ENCODE measurements at regions not wholly inside any gene's neighbourhood (a gene's known extent, or its start where the extent isn't known, plus 50 kb on each side); places are given as distances from the start of the nearest gene placed in this dataset.

DNA sequence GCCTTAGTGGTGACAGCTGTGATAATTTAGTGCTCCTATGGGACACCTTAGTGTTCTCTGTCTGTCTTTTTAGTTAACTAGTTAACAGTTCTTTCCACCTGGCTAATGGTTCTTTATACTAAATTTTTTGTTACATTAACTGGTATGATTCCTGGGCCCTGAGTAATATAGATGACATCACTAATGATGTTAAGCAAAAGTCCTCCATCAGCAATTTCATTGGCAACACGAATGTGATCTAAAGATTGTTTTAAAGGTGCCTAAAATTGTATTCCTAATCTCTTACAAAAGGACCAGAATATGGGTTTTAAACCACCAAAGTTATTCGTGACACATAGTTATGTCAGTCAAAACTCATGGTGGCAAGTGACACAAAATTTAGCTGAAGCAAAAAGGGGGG lies 235.3 kb downstream of the TENT4A start:
- CTCF ChIA-PET (ENCODE audit: partially characterized antibody), result no interaction called here
- no peak overlapping the region for H2BK5ac ChIP-seq (ENCODE audit: low read depth, low read length)
- POLR2A ChIA-PET (ENCODE audit: partially characterized antibody), result no interaction called here
- H3K9ac ChIP-seq (replicated peaks in 1 of 4; ENCODE audit: extremely low read depth in 1 of 4, low read depth in 3 of 4, low read length in 3 of 4), result no peak overlapping the region
- no peaks in the 10 kb centered on the region for H3K79me2 ChIP-seq (ENCODE audit: control insufficient read depth in 1 of 2, insufficient read depth in 2 of 2, low read length in 2 of 2)
- H3K36me3 ChIP-seq (ENCODE audit: control insufficient read depth in 2 of 4, insufficient read depth in 4 of 4, low read length in 3 of 4), result no peaks in the 10 kb centered on the region
- H3K4me3 ChIP-seq (ENCODE audit: extremely low read depth in 1 of 4, insufficient read depth in 2 of 4, low read depth in 3 of 4, low read length in 4 of 4), result no peak overlapping the region
- H3K23me2 ChIP-seq (ENCODE audit: low read depth, low read length), result no peaks in the 10 kb centered on the region
- H4K91ac ChIP-seq (replicated peaks; ENCODE audit: insufficient read length, low read length), result no peak overlapping the region
- H2BK12ac ChIP-seq (ENCODE audit: low read depth, low read length), result no peak overlapping the region
- no peak overlapping the region for H2AFZ ChIP-seq (ENCODE audit: low read length)
- no peak overlapping the region for H3K4me2 ChIP-seq (ENCODE audit: insufficient read depth in 1 of 2, low read depth in 2 of 2, low read length in 2 of 2)
- no peak overlapping the region for H3K23ac ChIP-seq (ENCODE audit: insufficient read length)
- no peak overlapping the region for H3K18ac ChIP-seq (ENCODE audit: extremely low read depth, low read length)
- no peak overlapping the region for H4K5ac ChIP-seq (ENCODE audit: insufficient read length, low read depth, low read length)
- no peak overlapping the region for H2AK5ac ChIP-seq (ENCODE audit: low read depth, low read length)
- H3K27me3 ChIP-seq (replicated peaks in 1 of 4; ENCODE audit: control insufficient read depth in 3 of 4, extremely low read depth in 1 of 4, insufficient read depth in 3 of 4, low read length in 3 of 4), result no peaks in the 10 kb centered on the region
- no peaks in the 10 kb centered on the region for H3K79me1 ChIP-seq (ENCODE audit: low read depth, low read length)
- no peak overlapping the region for H3K56ac ChIP-seq (replicated peaks; ENCODE audit: insufficient read length, low read depth, low read length)
- no peak overlapping the region for H2BK120ac ChIP-seq (replicated peaks; ENCODE audit: low read depth, low read length)
- no peak overlapping the region for H4K8ac ChIP-seq (ENCODE audit: extremely low read depth, insufficient read depth, low read length)
- no peak for DNase-seq (ENCODE audit: low read depth in 1 of 2, low spot score in 2 of 2)
- WGBS, 2 experiments (ENCODE audit: extremely low coverage in 1 of 2, insufficient coverage in 1 of 2, insufficient read length in 1 of 2, insufficient replicate concordance in 2 of 2, low coverage in 1 of 2, low lambda C conversion rate in 2 of 2, missing lambda C conversion rate in 1 of 2), result 84% methylated on average over 2 of the region's 2 CpGs; no CpG with 5 or more reads in 1 of the 2 experiments
- no peaks in the 10 kb centered on the region for H3K9me3 ChIP-seq (ENCODE audit: insufficient read depth in 2 of 2, low read depth in 1 of 2, low read length in 1 of 2)
- no peaks in the 10 kb centered on the region for H3K4me1 ChIP-seq (replicated peaks in 1 of 4; ENCODE audit: control insufficient read depth in 3 of 4, insufficient read depth in 4 of 4, low read length in 3 of 4)
- no peak overlapping the region for H3K27ac ChIP-seq (ENCODE audit: low read depth, low read length)
- no peak overlapping the region for H3K14ac ChIP-seq (ENCODE audit: insufficient read length)
- H2BK15ac ChIP-seq (ENCODE audit: low read length), result no peak overlapping the region
- no peak overlapping the region for H3K4ac ChIP-seq (replicated peaks; ENCODE audit: insufficient read length, low read depth, low read length)
- no peaks in the 10 kb centered on the region for H4K20me1 ChIP-seq (replicated peaks in 1 of 2; ENCODE audit: control insufficient read depth in 1 of 2, insufficient read depth in 2 of 2, low read length in 2 of 2)
- no peak overlapping the region for H2BK20ac ChIP-seq (ENCODE audit: low read length)
- FAIRE-seq, result no peak
- no peak for TF ChIP-seq TAF7 (optimal IDR thresholded peaks at IDR 0.05; ENCODE audit: borderline replicate concordance, low read depth, low read length)
- TF ChIP-seq RNF2 (IDR thresholded peaks at IDR 0.05; ENCODE audit: borderline replicate concordance, low read depth, low read length, missing control alignments, poor library complexity, severe bottlenecking), result no peak

Measured in H1 (cell line).